Body of pancreas (tissue), 4 donors: ENCODE measurements at regions not wholly inside any gene's neighbourhood (a gene's known extent, or its start where the extent isn't known, plus 50 kb on each side); places are given as distances from the start of the nearest gene placed in this dataset.

ENCODE experiments used
- ATAC-seq: fragments of 150-250 bp; one replicate; pipeline ENCODE4 v1.9.1; 2016
- DNase-seq, 4 donors: peaks; one replicate each; pipeline ENCODE4 v3.0.0-alpha.2; 2019
- H3K27ac ChIP-seq, 4 donors: fragments of 200-600 bp; sonication (generic); 1 replicate in 3 of 4; 2 replicates in 1 of 4; pipeline versions ENCODE4 v1.5.1 to v1.6.1; 2016 to 2019; ENCODE audit warnings: mild to moderate bottlenecking in 1 of 4, mixed read lengths in 1 of 4, moderate library complexity in 1 of 4
- H3K27me3 ChIP-seq, 2 donors: fragments of 200-600 bp; sonication (generic); one replicate each; pipeline ENCODE4 v1.6.0; 2016; ENCODE audit warnings: mild to moderate bottlenecking in 1 of 2
- H3K36me3 ChIP-seq, 2 donors: fragments of 200-600 bp; sonication (generic); replicated peaks in 1 of 2; 2 replicates each; pipeline ENCODE4 v1.5.1; 2016; ENCODE audit warnings: low read depth in 2 of 2; ENCODE audit not compliant: insufficient read depth in 1 of 2
- H3K4me1 ChIP-seq: fragments of 200-600 bp; sonication (generic); one replicate; pipeline ENCODE4 v1.6.0; 2016
- H3K4me3 ChIP-seq, 2 donors: fragments of 200-600 bp; sonication (generic); 1 replicate in 1 of 2; 2 replicates in 1 of 2; pipeline ENCODE4 v1.5.1; 2016 to 2019
- H3K9me3 ChIP-seq, 3 donors: fragments of 200-600 bp; sonication (generic); 1 replicate in 2 of 3; 2 replicates in 1 of 3; pipeline ENCODE4 v1.5.1; 2016
- POLR2A ChIP-seq, 3 donors: fragments of 450-650 bp; IDR thresholded peaks; one replicate each; pipeline ENCODE4 v1.6.1; 2016; ENCODE audit warnings: antibody characterized with exemption in 3 of 3, mild to moderate bottlenecking in 2 of 3
- WGBS, 2 donors: methylation state at CpG; one replicate each; pipeline ENCODE4 v1.1.5; 2017; 5-methylcytosine and 5-hydroxymethylcytosine counted together
- intact Hi-C: fragments of 100-400 bp; cut with DNase I; formaldehyde crosslinking; loops from one replicate; pipeline ENCODE4 v1.15.1; 2023
- TF ChIP-seq, protein P1 (sequence below), 7 experiments: fragments of 450-650 bp in 4 of 7; fragments of 200-600 bp in 3 of 7; sonication (generic) in 3 of 7; IDR thresholded peaks; one replicate each; pipeline ENCODE4 v1.5.1; 2016 to 2019; ENCODE audit warnings: antibody characterized with exemption in 7 of 7

- TF ChIP-seq, protein P1, sequence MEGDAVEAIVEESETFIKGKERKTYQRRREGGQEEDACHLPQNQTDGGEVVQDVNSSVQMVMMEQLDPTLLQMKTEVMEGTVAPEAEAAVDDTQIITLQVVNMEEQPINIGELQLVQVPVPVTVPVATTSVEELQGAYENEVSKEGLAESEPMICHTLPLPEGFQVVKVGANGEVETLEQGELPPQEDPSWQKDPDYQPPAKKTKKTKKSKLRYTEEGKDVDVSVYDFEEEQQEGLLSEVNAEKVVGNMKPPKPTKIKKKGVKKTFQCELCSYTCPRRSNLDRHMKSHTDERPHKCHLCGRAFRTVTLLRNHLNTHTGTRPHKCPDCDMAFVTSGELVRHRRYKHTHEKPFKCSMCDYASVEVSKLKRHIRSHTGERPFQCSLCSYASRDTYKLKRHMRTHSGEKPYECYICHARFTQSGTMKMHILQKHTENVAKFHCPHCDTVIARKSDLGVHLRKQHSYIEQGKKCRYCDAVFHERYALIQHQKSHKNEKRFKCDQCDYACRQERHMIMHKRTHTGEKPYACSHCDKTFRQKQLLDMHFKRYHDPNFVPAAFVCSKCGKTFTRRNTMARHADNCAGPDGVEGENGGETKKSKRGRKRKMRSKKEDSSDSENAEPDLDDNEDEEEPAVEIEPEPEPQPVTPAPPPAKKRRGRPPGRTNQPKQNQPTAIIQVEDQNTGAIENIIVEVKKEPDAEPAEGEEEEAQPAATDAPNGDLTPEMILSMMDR (IDR thresholded peaks at IDR 0.05) = no peak
- TF ChIP-seq POLR2A (IDR thresholded peaks at IDR 0.05) = no peak
- no peaks in the 10 kb centered on the region for H3K36me3 ChIP-seq
- no peak overlapping the region for H3K4me3 ChIP-seq
- DNase-seq (no peak), ATAC-seq (no peak)
- H3K4me1 ChIP-seq = no peaks in the 10 kb centered on the region
- WGBS, 2 donors = 61 to 63% methylated on average over 3 of the region's 3 CpGs
- no peaks in the 10 kb centered on the region for H3K27me3 ChIP-seq
- H3K27ac ChIP-seq = no peak overlapping the region
- no peaks in the 10 kb centered on the region for H3K9me3 ChIP-seq
- intact Hi-C loops = no loop called here
Observed at GRCh38 chr2:23297112-23297511, 87.9 kb upstream of the KLHL29 start.

DNA sequence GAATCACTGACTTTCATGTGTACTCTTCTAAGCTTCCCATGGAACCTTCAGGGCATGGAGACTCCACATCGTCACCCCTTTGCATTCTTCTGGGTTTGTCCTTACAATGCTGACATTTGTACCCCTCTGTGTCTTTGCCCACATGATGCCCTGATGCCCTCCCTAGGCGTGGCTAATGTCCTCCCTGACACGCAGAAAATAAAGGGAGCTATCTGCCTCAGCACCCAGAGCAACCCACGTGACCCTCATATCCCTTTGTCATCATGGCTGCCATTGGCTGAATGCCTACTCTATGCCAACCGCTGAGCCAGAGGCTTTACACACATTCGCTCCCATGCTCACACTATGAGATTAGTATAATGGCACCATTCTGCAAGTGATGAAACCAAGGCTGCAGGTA lies 86.4 kb upstream of the KLHL29 start:
- no peak for ATAC-seq
- Histone ChIP-seq H3K4me1 (no peaks in the 10 kb centered on the region), H3K4me3 (no peak overlapping the region), H3K36me3 (no peaks in the 10 kb centered on the region), H3K27ac (no peak overlapping the region), H3K9me3 (no peaks in the 10 kb centered on the region), H3K27me3 (no peaks in the 10 kb centered on the region)
- DNase-seq = no peak
- TF ChIP-seq, protein P1 (IDR thresholded peaks at IDR 0.05) = no peak
- no peak for TF ChIP-seq POLR2A (IDR thresholded peaks at IDR 0.05)
- 74 to 78% methylated on average over 6 of the region's 6 CpGs for WGBS, 2 donors
- intact Hi-C loops = no loop called here

DNA sequence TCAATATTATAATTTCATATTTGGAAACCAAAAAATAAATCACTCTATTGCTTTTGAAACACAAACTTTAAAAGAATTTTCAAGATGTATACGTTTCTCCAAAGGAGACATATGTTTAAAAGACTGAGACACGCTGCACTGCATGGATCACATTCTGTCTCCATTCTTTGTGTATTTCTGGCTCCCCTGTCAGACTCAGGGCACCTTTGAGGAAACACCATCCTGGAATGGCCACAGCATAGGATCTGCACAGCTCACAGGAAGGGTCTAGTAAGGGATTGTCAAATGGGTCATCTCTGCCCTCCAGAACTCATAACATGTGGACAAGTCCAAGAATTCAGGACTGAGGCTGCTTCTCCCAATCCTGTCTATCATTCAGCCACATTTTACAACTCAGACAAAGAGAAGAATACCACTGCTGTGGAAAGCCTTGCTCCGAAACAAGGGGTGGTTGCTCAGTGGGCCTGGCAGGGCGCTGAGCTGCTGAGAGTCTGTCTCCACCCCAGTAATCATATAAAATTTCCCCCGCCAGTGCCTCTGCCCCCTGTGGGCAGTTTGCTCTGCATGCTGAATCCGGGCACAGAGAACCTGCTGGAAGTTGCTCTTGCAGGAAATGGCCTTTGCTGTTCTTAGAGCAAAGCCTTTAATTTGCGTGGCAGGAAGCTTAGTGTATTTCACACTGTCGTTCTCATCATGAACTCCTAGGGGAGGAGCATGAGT lies 85.3 kb upstream of the KLHL29 start:
- Histone ChIP-seq H3K27ac (no peak overlapping the region), H3K9me3 (no peaks in the 10 kb centered on the region), H3K27me3 (no peaks in the 10 kb centered on the region), H3K4me3 (no peak overlapping the region), H3K36me3 (no peaks in the 10 kb centered on the region), H3K4me1 (no peaks in the 10 kb centered on the region)
- TF ChIP-seq, protein P1 (IDR thresholded peaks at IDR 0.05) = no peak
- TF ChIP-seq POLR2A (IDR thresholded peaks at IDR 0.05) = no peak
- intact Hi-C loops = no loop called here
- no peak for ATAC-seq
- 62 to 71% methylated on average over 6 to 8 of the region's 8 CpGs for WGBS, 2 donors
- no peak for DNase-seq

DNA sequence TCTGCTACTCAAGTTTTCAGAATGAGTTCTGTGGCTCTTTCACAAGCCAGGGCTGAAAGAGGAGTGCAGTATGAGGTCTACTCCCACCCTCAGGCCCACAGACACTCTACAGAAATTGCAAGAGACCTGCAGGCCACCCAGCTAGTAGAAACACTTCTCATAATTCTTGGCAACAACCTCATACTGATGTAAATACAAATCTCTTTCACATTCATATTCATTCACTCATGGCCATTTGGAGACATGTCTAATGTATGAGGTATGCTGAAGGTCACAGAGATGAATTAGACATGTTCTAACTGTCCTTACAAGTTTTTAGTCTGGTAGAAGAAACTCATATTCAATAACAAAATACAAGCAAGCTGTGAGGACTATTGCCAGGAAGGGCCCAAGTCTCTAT lies 83.8 kb upstream of the KLHL29 start:
- Histone ChIP-seq H3K36me3 (no peaks in the 10 kb centered on the region), H3K4me1 (no peaks in the 10 kb centered on the region), H3K9me3 (no peaks in the 10 kb centered on the region), H3K27me3 (no peaks in the 10 kb centered on the region), H3K4me3 (no peak overlapping the region), H3K27ac (no peak overlapping the region)
- ATAC-seq (no peak), DNase-seq (no peak)
- TF ChIP-seq POLR2A (IDR thresholded peaks at IDR 0.05) = no peak
- TF ChIP-seq, protein P1 (IDR thresholded peaks at IDR 0.05) = no peak
- intact Hi-C loops = no loop called here

DNA sequence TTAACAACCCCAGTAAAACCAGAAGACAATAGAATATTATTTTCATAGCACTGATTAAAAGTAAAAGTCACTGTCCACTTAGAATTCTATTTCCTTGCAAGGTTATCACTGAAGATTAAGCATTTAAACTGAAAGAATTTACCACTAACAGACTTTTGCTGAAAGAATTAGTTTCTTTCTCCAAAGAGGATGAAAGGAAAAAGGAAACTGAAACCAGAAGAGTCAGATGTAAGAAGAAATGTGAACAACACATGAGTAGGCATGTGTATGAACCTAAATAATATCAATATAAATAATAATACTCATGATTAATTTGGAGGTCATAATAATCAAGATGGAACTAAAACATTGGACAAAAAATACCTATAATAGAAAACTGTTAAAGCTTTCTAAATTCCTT lies 82.4 kb upstream of the KLHL29 start:
- intact Hi-C loops = no loop called here
- Histone ChIP-seq H3K4me1 (no peaks in the 10 kb centered on the region), H3K27me3 (no peaks in the 10 kb centered on the region), H3K36me3 (no peaks in the 10 kb centered on the region), H3K4me3 (no peak overlapping the region), H3K27ac (no peak overlapping the region), H3K9me3 (no peaks in the 10 kb centered on the region)
- DNase-seq (no peak), ATAC-seq (no peak)
- TF ChIP-seq, protein P1 (IDR thresholded peaks at IDR 0.05) = no peak
- no peak for TF ChIP-seq POLR2A (IDR thresholded peaks at IDR 0.05)
